K562 (cell line): ENCODE measurements at regions not wholly inside any gene's neighbourhood (a gene's known extent, or its start where the extent isn't known, plus 50 kb on each side); places are given as distances from the start of the nearest gene placed in this dataset.

Experiments
- BCOR ChIP-seq: fragments of 450-650 bp; IDR thresholded peaks from 2 replicates; pipeline ENCODE4 v1.6.1; 2016
- BDP1 ChIP-seq: IDR thresholded peaks from 3 replicates; pipeline ENCODE4 v1.6.1; 2011; ENCODE audit not compliant: insufficient read length, insufficient read depth
- BRF2 ChIP-seq: IDR thresholded peaks from 3 replicates; pipeline ENCODE4 v1.6.1; 2011; ENCODE audit warnings: borderline replicate concordance, mild to moderate bottlenecking; ENCODE audit not compliant: insufficient read length, insufficient read depth
- CTCF ChIP-seq, 3 experiments: IDR thresholded peaks in 2 of 3; conservative IDR thresholded peaks in 1 of 3; 2 replicates each; pipeline ENCODE4 v1.5.1; 2011 to 2012; ENCODE audit warnings: low read length in 3 of 3, mild to moderate bottlenecking in 3 of 3, control low read depth in 2 of 3, improper control_type of control experiment in 1 of 3, inconsistent platforms in 1 of 3, low read depth in 1 of 3, mixed read lengths in 1 of 3, moderate library complexity in 1 of 3; ENCODE audit not compliant: insufficient read depth in 2 of 3
- CXXC5 ChIP-seq: fragments of 250-450 bp; sonication (Bioruptor Pico); IDR thresholded peaks from 2 replicates; pipeline ENCODE4 v1.8.0; 2022; ENCODE audit warnings: inconsistent platforms, mild to moderate bottlenecking, moderate library complexity
- ELF2 ChIP-seq: fragments of 250-450 bp; sonication (Bioruptor Pico); IDR thresholded peaks from 2 replicates; pipeline ENCODE4 v1.5.0; 2021; ENCODE audit warnings: mild to moderate bottlenecking
- ETS2 ChIP-seq: IDR thresholded peaks from 2 replicates; pipeline ENCODE4 v1.6.1; 2016; ENCODE audit warnings: borderline replicate concordance, missing genetic modification characterization, mild to moderate bottlenecking, moderate library complexity, missing compliant biosample characterization; ENCODE audit not compliant: poor library complexity, severe bottlenecking
- IRF9 ChIP-seq: fragments of 450-650 bp; IDR thresholded peaks from 2 replicates; pipeline ENCODE4 v1.6.1; 2016; ENCODE audit warnings: missing biosample characterization, missing genetic modification characterization
- MED1 ChIP-seq: sonication (generic); formaldehyde crosslinking; IDR thresholded peaks from 2 replicates; pipeline ENCODE4 v1.8.1; 2023; ENCODE audit warnings: missing genetic modification reagents, borderline replicate concordance
- MXD1 ChIP-seq: fragments of 250-450 bp; sonication (Bioruptor Pico); IDR thresholded peaks from 2 replicates; pipeline ENCODE4 v1.8.0; 2021; ENCODE audit warnings: borderline replicate concordance, mild to moderate bottlenecking, moderate library complexity; ENCODE audit not compliant: poor library complexity, severe bottlenecking
- NCOA1 ChIP-seq: fragments of 450-650 bp; IDR thresholded peaks from 2 replicates; pipeline ENCODE4 v1.6.1; 2016; ENCODE audit warnings: low read depth
- NONO ChIP-seq, 2 experiments: fragments of 200-400 bp in 1 of 2; fragments of 450-650 bp in 1 of 2; formaldehyde crosslinking in 1 of 2; IDR thresholded peaks; 2 replicates each; pipeline ENCODE4 v1.6.1; 2017; ENCODE audit warnings: low read depth in 2 of 2, mild to moderate bottlenecking in 2 of 2, moderate library complexity in 2 of 2, low read length in 1 of 2
- RCOR1 ChIP-seq, 2 experiments: IDR thresholded peaks; 2 replicates each; pipeline ENCODE4 v1.6.1; 2012; ENCODE audit warnings: low read depth in 2 of 2, low read length in 2 of 2, borderline replicate concordance in 1 of 2, improper control_type of control experiment in 1 of 2
- RFX7 ChIP-seq: fragments of 250-450 bp; sonication (Bioruptor Pico); IDR thresholded peaks from 2 replicates; pipeline ENCODE4 v1.5.1; 2021; ENCODE audit warnings: mild to moderate bottlenecking
- SAFB2 ChIP-seq: fragments of 200-400 bp; formaldehyde crosslinking; IDR thresholded peaks from 2 replicates; pipeline ENCODE4 v1.6.1; 2018; ENCODE audit warnings: borderline replicate concordance, low read length, low read depth, moderate library complexity; ENCODE audit not compliant: severe bottlenecking
- SIN3A ChIP-seq, 2 experiments: fragments of 150-350 bp in 1 of 2; IDR thresholded peaks; 2 replicates each; pipeline ENCODE4 v1.6.1; 2011 to 2016; ENCODE audit warnings: borderline replicate concordance in 2 of 2, low read depth in 2 of 2, low read length in 2 of 2, mild to moderate bottlenecking in 2 of 2, moderate library complexity in 2 of 2; ENCODE audit not compliant: control insufficient read depth in 1 of 2
- TAL1 ChIP-seq: fragments of 450-650 bp; IDR thresholded peaks from 2 replicates; pipeline ENCODE4 v1.6.1; 2016; ENCODE audit warnings: mild to moderate bottlenecking
- ZFX ChIP-seq: sonication (generic); formaldehyde crosslinking; IDR thresholded peaks from 2 replicates; pipeline ENCODE4 v1.8.0; 2022; ENCODE audit warnings: mild to moderate bottlenecking, missing genetic modification reagents, moderate library complexity
- ZNF239 ChIP-seq: fragments of 250-450 bp; sonication (Bioruptor Pico); IDR thresholded peaks from 2 replicates; pipeline ENCODE4 v1.4.0; 2020; ENCODE audit warnings: mild to moderate bottlenecking
- ZNF512 ChIP-seq: IDR thresholded peaks from 2 replicates; pipeline ENCODE4 v1.6.1; 2016; ENCODE audit warnings: missing genetic modification characterization, missing compliant biosample characterization
- ZNF717 ChIP-seq: fragments of 250-450 bp; sonication (Bioruptor Pico); IDR thresholded peaks from 2 replicates; pipeline ENCODE4 v1.5.0; 2021

GRCh38 chr12:32021346-32021773 lies 62.1 kb downstream of the RESF1 start (continued):
- TF ChIP-seq ZNF512 (tag) (no peak), CTCF (IDR thresholded peaks at IDR 0.05 in 2 of 3, conservative IDR thresholded peaks at IDR 0.05 in 1 of 3; ENCODE audit: insufficient read depth in 2 of 3, low read depth in 1 of 3, low read length in 3 of 3) (no peak), RFX7 (peak; percentile 89; the same call in 1 of the 2 replicates), BDP1 (no peak), ZNF717 (peak; percentile 75; the same call in 1 of the 2 replicates), MXD1 (CRISPR knock-in tag) (peak; percentile 73), NONO (IDR thresholded peaks at IDR 0.05; ENCODE audit: low read depth in 2 of 2, low read length in 1 of 2) (no peak), SIN3A (IDR thresholded peaks at IDR 0.05; ENCODE audit: borderline replicate concordance in 2 of 2, control insufficient read depth in 1 of 2, low read depth in 2 of 2, low read length in 2 of 2) (no peak), MED1 (CRISPR knock-in tag) (no peak), BRF2 (no peak), NCOA1 (no peak), IRF9 (peak; percentile 99), ZFX (CRISPR knock-in tag) (no peak), ELF2 (CRISPR knock-in tag) (peak; percentile 82), ZNF239 (CRISPR knock-in tag) (peak; percentile 93), CXXC5 (CRISPR knock-in tag) (peak; percentile 98), TAL1 (no peak), ETS2 (peak; percentile 95), BCOR (no peak), SAFB2 (no peak), RCOR1 (IDR thresholded peaks at IDR 0.05; ENCODE audit: borderline replicate concordance in 1 of 2, low read depth in 2 of 2, low read length in 2 of 2) (no peak)
